ENCODE measurements at regions not wholly inside any gene's neighbourhood (a gene's known extent, or its start where the extent isn't known, plus 50 kb on each side); places are given as distances from the start of the nearest gene placed in this dataset.

GRCh38 chr3:27865731-27866130, 143.6 kb upstream of the EOMES start:
- DNase-seq: no peak

- DNase-seq: no peak
Measured at GRCh38 chr3:27869152-27869551, 147.0 kb upstream of the EOMES start.

GRCh38 chr3:27877061-27878013, 155.2 kb upstream of the EOMES start:
- no peak for DNase-seq

GRCh38 chr3:27878014-27878383, 155.9 kb upstream of the EOMES start:
- no peak for DNase-seq

GRCh38 chr3:27880969-27881892, 159.1 kb upstream of the EOMES start:
- DNase-seq: no peak

- no peak for DNase-seq
Measured at GRCh38 chr3:27883266-27883665, 161.1 kb upstream of the EOMES start.

GRCh38 chr3:27885641-27886040, 163.5 kb upstream of the EOMES start:
- no peak for DNase-seq

GRCh38 chr3:27888562-27888961, 166.4 kb upstream of the EOMES start:
- DNase-seq: no peak

- DNase-seq: no peak
Measured at GRCh38 chr3:27889745-27890144, 167.6 kb upstream of the EOMES start.

- no peak for DNase-seq
Measured at GRCh38 chr3:27900316-27900715, 178.2 kb upstream of the EOMES start.

GRCh38 chr3:27903446-27903845, 181.3 kb upstream of the EOMES start:
- DNase-seq: no peak

- no peak for DNase-seq
Measured at GRCh38 chr3:27905625-27906024, 183.5 kb upstream of the EOMES start.

GRCh38 chr3:27907148-27907547, 185.0 kb upstream of the EOMES start:
- DNase-seq: no peak

- DNase-seq: no peak
Measured at GRCh38 chr3:27907929-27908328, 185.8 kb upstream of the EOMES start.

GRCh38 chr3:27910456-27910855, 188.3 kb upstream of the EOMES start:
- no peak for DNase-seq

GRCh38 chr3:27914199-27914598, 192.1 kb upstream of the EOMES start:
- DNase-seq: no peak

- no peak for DNase-seq
Measured at GRCh38 chr3:27923349-27924068, 201.4 kb upstream of the EOMES start.

- no peak for DNase-seq
Measured at GRCh38 chr3:27927882-27928281, 205.8 kb upstream of the EOMES start.

- no peak for DNase-seq
Measured at GRCh38 chr3:27930052-27930602, 208.0 kb upstream of the EOMES start.

- DNase-seq: no peak
Measured at GRCh38 chr3:27935492-27935891, 213.4 kb upstream of the EOMES start.

- no peak for DNase-seq
Measured at GRCh38 chr3:27939521-27939920, 217.4 kb upstream of the EOMES start.

GRCh38 chr3:27939940-27940339, 217.8 kb upstream of the EOMES start:
- no peak for DNase-seq

- no peak for DNase-seq
Measured at GRCh38 chr3:27943106-27943505, 221.0 kb upstream of the EOMES start.
